ENCODE measurements at regions not wholly inside any gene's neighbourhood (a gene's known extent, or its start where the extent isn't known, plus 50 kb on each side); places are given as distances from the start of the nearest gene placed in this dataset.

DNA sequence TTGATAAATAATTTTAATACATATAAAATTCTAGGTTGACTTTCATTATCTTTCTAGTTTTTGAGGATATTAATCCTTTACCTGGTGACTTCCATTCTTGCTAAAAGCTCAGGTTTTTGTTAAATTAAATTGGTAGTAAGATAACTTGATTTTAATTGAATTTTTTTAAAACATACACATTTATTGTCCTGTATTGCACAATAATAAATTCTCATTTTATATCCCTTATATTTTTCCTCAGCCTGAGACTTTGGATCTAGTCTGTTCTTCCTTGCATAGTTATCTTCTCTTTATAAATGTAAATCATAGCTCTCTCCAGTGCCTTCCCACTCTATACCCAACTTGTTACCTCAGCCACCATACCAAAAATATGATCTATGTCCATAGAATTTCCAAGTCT lies 212.9 kb upstream of the CNTNAP2 start:
- Histone ChIP-seq H3K36me3 (ENCODE audit: insufficient read depth, low read length) (no peaks in the 10 kb centered on the region), H2AFZ (ENCODE audit: low read depth, low read length) (no peak overlapping the region), H3K4me3 (ENCODE audit: low read length) (no peak overlapping the region), H3K4me1 (ENCODE audit: insufficient read depth, low read length) (no peaks in the 10 kb centered on the region), H3K9me3 (ENCODE audit: low read length) (no peaks in the 10 kb centered on the region), H3K27me3 (ENCODE audit: insufficient read depth, low read length) (no peaks in the 10 kb centered on the region)

- H3K27me3 ChIP-seq (ENCODE audit: insufficient read depth, low read length) = no peaks in the 10 kb centered on the region
Observed at GRCh38 chr7:145902123-145902522, 214.5 kb upstream of the CNTNAP2 start.

DNA sequence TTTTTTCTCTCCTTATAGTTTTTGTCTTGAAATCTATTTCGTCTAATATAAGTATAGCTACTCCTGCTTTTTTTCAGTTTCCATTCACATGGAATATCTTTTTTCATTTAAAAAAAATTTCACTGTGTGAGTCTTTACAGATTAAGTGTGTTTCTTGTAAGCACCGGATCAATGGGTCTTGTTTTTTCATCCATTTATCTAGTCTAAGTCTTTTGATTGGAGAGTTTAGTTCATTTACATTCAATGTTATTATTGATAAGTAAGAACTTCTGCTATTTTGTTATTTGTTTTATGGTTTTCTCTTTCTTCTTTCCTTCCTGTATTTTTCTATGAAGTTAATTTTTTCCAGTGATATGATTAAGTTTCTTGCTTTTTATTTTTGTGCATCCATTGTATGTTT lies 216.7 kb upstream of the CNTNAP2 start:
- Histone ChIP-seq H3K4me3 (ENCODE audit: low read length) (no peak overlapping the region), H3K36me3 (ENCODE audit: insufficient read depth, low read length) (no peaks in the 10 kb centered on the region), H3K9me3 (ENCODE audit: low read length) (no peaks in the 10 kb centered on the region), H3K4me1 (ENCODE audit: insufficient read depth, low read length) (no peaks in the 10 kb centered on the region), H3K27me3 (ENCODE audit: insufficient read depth, low read length) (no peaks in the 10 kb centered on the region), H2AFZ (ENCODE audit: low read depth, low read length) (no peak overlapping the region)

More at GRCh38 chr7:145902123-145902522, 214.5 kb upstream of the CNTNAP2 start:
- no peak overlapping the region for H3K4me3 ChIP-seq (ENCODE audit: low read length)
- no peaks in the 10 kb centered on the region for H3K36me3 ChIP-seq (ENCODE audit: insufficient read depth, low read length)
- H2AFZ ChIP-seq (ENCODE audit: low read depth, low read length) = no peak overlapping the region
- no peaks in the 10 kb centered on the region for H3K9me3 ChIP-seq (ENCODE audit: low read length)
- no peaks in the 10 kb centered on the region for H3K4me1 ChIP-seq (ENCODE audit: insufficient read depth, low read length)

GRCh38 chr7:145893925-145894535 lies 222.6 kb upstream of the CNTNAP2 start:
- Histone ChIP-seq H3K4me3 (ENCODE audit: low read length) (no peak overlapping the region), H3K4me1 (ENCODE audit: insufficient read depth, low read length) (no peaks in the 10 kb centered on the region)

GRCh38 chr7:145884716-145885514 lies 231.7 kb upstream of the CNTNAP2 start:
- Histone ChIP-seq H3K27me3 (ENCODE audit: insufficient read depth, low read length) (no peaks in the 10 kb centered on the region), H3K4me3 (ENCODE audit: low read length) (no peak overlapping the region), H3K4me1 (ENCODE audit: insufficient read depth, low read length) (no peaks in the 10 kb centered on the region), H3K36me3 (ENCODE audit: insufficient read depth, low read length) (no peaks in the 10 kb centered on the region), H3K9me3 (ENCODE audit: low read length) (no peaks in the 10 kb centered on the region), H2AFZ (ENCODE audit: low read depth, low read length) (no peak overlapping the region)

More at GRCh38 chr7:145893925-145894535, 222.6 kb upstream of the CNTNAP2 start:
- Histone ChIP-seq H3K36me3 (ENCODE audit: insufficient read depth, low read length) (no peaks in the 10 kb centered on the region), H3K27me3 (ENCODE audit: insufficient read depth, low read length) (no peaks in the 10 kb centered on the region), H2AFZ (ENCODE audit: low read depth, low read length) (no peak overlapping the region), H3K9me3 (ENCODE audit: low read length) (no peaks in the 10 kb centered on the region)

- no peaks in the 10 kb centered on the region for H3K36me3 ChIP-seq (ENCODE audit: insufficient read depth, low read length)
- no peak overlapping the region for H3K4me3 ChIP-seq (ENCODE audit: low read length)
- H2AFZ ChIP-seq (ENCODE audit: low read depth, low read length) = no peak overlapping the region
- H3K9me3 ChIP-seq (ENCODE audit: low read length) = no peaks in the 10 kb centered on the region
- no peaks in the 10 kb centered on the region for H3K4me1 ChIP-seq (ENCODE audit: insufficient read depth, low read length)
- no peaks in the 10 kb centered on the region for H3K27me3 ChIP-seq (ENCODE audit: insufficient read depth, low read length)
Observed at GRCh38 chr7:145876376-145876775, 240.2 kb upstream of the CNTNAP2 start.

DNA sequence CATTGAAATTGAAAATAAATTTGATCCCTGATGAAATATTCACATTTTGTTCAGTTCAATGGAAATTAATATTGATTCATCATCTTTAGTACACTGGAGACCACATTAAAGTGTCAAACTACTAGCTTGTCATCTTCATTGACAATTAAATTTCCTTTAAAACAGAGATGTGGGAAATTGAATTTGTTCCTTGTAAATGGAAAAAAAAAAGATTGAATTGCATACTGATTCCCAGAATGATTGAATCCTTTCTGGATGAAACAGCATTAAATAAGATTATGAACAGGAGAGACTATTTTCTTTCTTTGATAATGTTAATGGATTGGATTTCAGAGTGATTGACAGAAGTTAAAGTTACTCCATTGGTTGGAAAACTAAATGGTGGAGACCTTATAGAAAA lies 241.3 kb upstream of the CNTNAP2 start:
- Histone ChIP-seq H3K27me3 (ENCODE audit: insufficient read depth, low read length) (no peaks in the 10 kb centered on the region), H3K4me1 (ENCODE audit: insufficient read depth, low read length) (no peaks in the 10 kb centered on the region), H3K9me3 (ENCODE audit: low read length) (no peaks in the 10 kb centered on the region), H3K36me3 (ENCODE audit: insufficient read depth, low read length) (no peaks in the 10 kb centered on the region), H2AFZ (ENCODE audit: low read depth, low read length) (no peak overlapping the region), H3K4me3 (ENCODE audit: low read length) (no peak overlapping the region)

GRCh38 chr7:145868935-145869334 lies 247.7 kb upstream of the CNTNAP2 start:
- Histone ChIP-seq H3K9me3 (ENCODE audit: low read length) (no peaks in the 10 kb centered on the region), H3K4me1 (ENCODE audit: insufficient read depth, low read length) (no peaks in the 10 kb centered on the region), H2AFZ (ENCODE audit: low read depth, low read length) (no peak overlapping the region), H3K36me3 (ENCODE audit: insufficient read depth, low read length) (no peaks in the 10 kb centered on the region), H3K27me3 (ENCODE audit: insufficient read depth, low read length) (no peaks in the 10 kb centered on the region), H3K4me3 (ENCODE audit: low read length) (no peak overlapping the region)

DNA sequence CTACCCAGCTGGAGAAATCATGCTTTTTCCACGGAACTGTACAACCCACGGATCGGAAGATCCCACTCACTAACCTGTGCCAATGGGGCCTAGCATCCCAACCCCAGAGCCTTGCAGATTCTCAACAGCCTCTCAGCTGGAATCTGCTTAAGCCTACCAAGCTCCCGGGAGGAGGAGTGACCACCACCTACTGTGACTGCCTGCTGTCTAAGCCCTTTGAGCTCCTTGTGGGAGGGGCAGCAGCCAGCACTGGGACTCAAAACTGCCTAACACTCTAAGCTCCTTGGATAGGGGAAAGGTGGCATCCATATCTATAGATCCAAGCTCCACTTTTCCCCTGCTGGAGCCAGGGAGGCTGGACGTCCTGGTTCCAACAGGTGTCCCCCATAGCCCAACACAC lies 254.4 kb upstream of the CNTNAP2 start:
- Histone ChIP-seq H3K36me3 (ENCODE audit: insufficient read depth, low read length) (no peaks in the 10 kb centered on the region), H3K27me3 (ENCODE audit: insufficient read depth, low read length) (no peaks in the 10 kb centered on the region), H3K4me1 (ENCODE audit: insufficient read depth, low read length) (no peaks in the 10 kb centered on the region), H3K9me3 (ENCODE audit: low read length) (no peaks in the 10 kb centered on the region), H2AFZ (ENCODE audit: low read depth, low read length) (no peak overlapping the region), H3K4me3 (ENCODE audit: low read length) (no peak overlapping the region)

DNA sequence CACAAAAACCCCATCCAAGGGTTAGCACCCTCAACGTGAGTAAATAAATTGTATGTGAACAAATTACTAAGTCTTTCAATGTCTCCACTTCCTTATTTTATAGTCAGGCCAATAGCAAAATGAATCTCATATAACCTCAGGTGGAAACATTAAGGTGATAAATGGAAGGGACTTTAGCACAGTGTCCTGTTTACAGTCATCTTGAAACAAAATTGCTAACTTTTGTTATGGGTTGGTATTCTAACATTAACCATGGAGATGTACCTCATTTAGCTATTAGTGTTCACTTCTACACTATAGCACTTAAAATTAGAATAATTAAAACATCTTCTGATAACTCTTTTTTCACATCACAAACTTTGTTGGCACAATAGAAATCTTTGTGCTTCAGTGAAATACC lies 255.8 kb upstream of the CNTNAP2 start:
- Histone ChIP-seq H3K27me3 (ENCODE audit: insufficient read depth, low read length) (no peaks in the 10 kb centered on the region), H3K4me1 (ENCODE audit: insufficient read depth, low read length) (no peaks in the 10 kb centered on the region), H3K9me3 (ENCODE audit: low read length) (no peaks in the 10 kb centered on the region), H3K4me3 (ENCODE audit: low read length) (no peak overlapping the region), H3K36me3 (ENCODE audit: insufficient read depth, low read length) (no peaks in the 10 kb centered on the region), H2AFZ (ENCODE audit: low read depth, low read length) (no peak overlapping the region)

- no peaks in the 10 kb centered on the region for H3K27me3 ChIP-seq (ENCODE audit: insufficient read depth, low read length)
- H3K36me3 ChIP-seq (ENCODE audit: insufficient read depth, low read length) = no peaks in the 10 kb centered on the region
- no peaks in the 10 kb centered on the region for H3K4me1 ChIP-seq (ENCODE audit: insufficient read depth, low read length)
- no peak overlapping the region for H3K4me3 ChIP-seq (ENCODE audit: low read length)
- no peaks in the 10 kb centered on the region for H3K9me3 ChIP-seq (ENCODE audit: low read length)
- H2AFZ ChIP-seq (ENCODE audit: low read depth, low read length) = no peak overlapping the region
Observed at GRCh38 chr7:145850636-145851035, 266.0 kb upstream of the CNTNAP2 start.

DNA sequence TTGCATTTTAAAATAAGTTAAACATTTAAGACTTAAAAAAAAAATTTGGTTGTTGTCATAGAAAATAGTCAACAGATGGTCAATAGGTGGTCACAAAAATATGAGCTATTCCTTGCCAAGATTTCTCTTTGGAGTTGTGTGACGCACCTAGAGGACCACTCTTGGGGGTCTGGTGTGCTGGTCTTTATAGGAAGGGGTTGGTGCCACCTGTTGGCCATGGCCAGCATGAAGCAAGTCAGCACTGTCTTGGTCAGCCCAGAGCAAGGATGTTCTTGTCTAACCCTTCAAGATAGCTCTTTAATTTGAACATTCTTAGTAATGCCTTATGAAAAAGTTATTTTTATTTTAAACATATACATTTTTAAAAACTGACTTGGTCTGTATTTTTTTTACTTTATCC lies 267.9 kb upstream of the CNTNAP2 start:
- no peaks in the 10 kb centered on the region for H3K27me3 ChIP-seq (ENCODE audit: insufficient read depth, low read length)

DNA sequence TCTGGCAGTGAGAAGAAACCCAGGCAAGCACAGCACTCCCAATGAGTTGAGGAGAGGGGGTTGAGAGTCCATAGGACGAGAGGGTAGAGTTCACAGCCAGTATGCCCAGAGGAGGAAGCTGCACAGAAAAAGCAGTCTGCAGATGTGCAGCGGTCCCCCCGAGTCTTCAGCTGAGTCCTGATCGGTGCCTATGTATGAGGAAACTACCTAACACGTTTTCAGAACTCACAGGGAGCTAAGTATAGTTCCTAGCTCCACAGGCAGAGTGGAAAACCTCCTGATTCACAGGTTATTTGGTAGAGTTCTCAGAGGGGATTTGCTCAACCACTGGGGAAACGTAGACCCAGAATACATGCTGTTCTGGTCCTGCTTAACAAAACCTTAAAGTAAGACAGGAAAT lies 271.3 kb upstream of the CNTNAP2 start:
- no peaks in the 10 kb centered on the region for H3K36me3 ChIP-seq (ENCODE audit: insufficient read depth, low read length)
- no peak overlapping the region for H2AFZ ChIP-seq (ENCODE audit: low read depth, low read length)
- H3K4me3 ChIP-seq (ENCODE audit: low read length) = no peak overlapping the region
- H3K27me3 ChIP-seq (ENCODE audit: insufficient read depth, low read length) = no peaks in the 10 kb centered on the region
- H3K4me1 ChIP-seq (ENCODE audit: insufficient read depth, low read length) = no peaks in the 10 kb centered on the region
- no peaks in the 10 kb centered on the region for H3K9me3 ChIP-seq (ENCODE audit: low read length)

More for the DNA sequence above, 267.9 kb upstream of the CNTNAP2 start:
- H2AFZ ChIP-seq (ENCODE audit: low read depth, low read length) = no peak overlapping the region
- no peaks in the 10 kb centered on the region for H3K9me3 ChIP-seq (ENCODE audit: low read length)
- H3K4me1 ChIP-seq (ENCODE audit: insufficient read depth, low read length) = no peaks in the 10 kb centered on the region
- H3K4me3 ChIP-seq (ENCODE audit: low read length) = no peak overlapping the region
- no peaks in the 10 kb centered on the region for H3K36me3 ChIP-seq (ENCODE audit: insufficient read depth, low read length)

Measured in neuron (in vitro differentiated cells).